Activated B cell treated with CpG ODN at 0.5 μM for 24 hours (primary cell): ENCODE measurements at regions not wholly inside any gene's neighbourhood (a gene's known extent, or its start where the extent isn't known, plus 50 kb on each side); places are given as distances from the start of the nearest gene placed in this dataset.

ENCODE experiments used
- ATAC-seq: fragments of 200-7000 bp; cut with Tn5 transposase; one replicate; pipeline ENCODE4 v1.10.0; 2021; ENCODE audit warnings: low read depth, mild to moderate bottlenecking, moderate library complexity
- CTCF ChIA-PET: fragments of 350-600 bp; sonication (Branson Sonifier 250); formaldehyde crosslinking; loops from one replicate; lab custom pipeline; 2021; ENCODE audit warnings: antibody characterized with exemption; lab: Charles Lee
- POLR2A ChIA-PET: fragments of 350-600 bp; sonication (Branson Sonifier 250); formaldehyde crosslinking; loops from one replicate; lab custom pipeline; 2021; ENCODE audit warnings: antibody characterized with exemption; lab: Charles Lee
- DNase-seq: peaks from one replicate; pipeline ENCODE4 v3.0.0; 2022
- H3K27ac Mint-ChIP-seq: one replicate; pipeline ENCODE4 v1.8.0; 2020; ENCODE audit warnings: mixed read lengths
- H3K27me3 Mint-ChIP-seq: one replicate; pipeline ENCODE4 v1.8.0; 2021; ENCODE audit warnings: mixed read lengths
- H3K36me3 Mint-ChIP-seq: one replicate; pipeline ENCODE4 v1.8.0; 2021; ENCODE audit warnings: low read depth, mixed read lengths
- H3K4me1 Mint-ChIP-seq: one replicate; pipeline ENCODE4 v1.8.0; 2021; ENCODE audit warnings: mixed read lengths
- H3K4me3 Mint-ChIP-seq: one replicate; pipeline ENCODE4 v1.8.0; 2020; ENCODE audit warnings: mild to moderate bottlenecking, mixed read lengths
- H3K9me3 Mint-ChIP-seq: one replicate; pipeline ENCODE4 v1.8.0; 2020; ENCODE audit warnings: mixed read lengths
- CTCF ChIP-seq: fragments of 200-600 bp; IDR thresholded peaks from one replicate; pipeline ENCODE4 v1.8.0; 2022; ENCODE audit warnings: antibody characterized with exemption, mild to moderate bottlenecking
- intact Hi-C: fragments of 100-400 bp; cut with micrococcal nuclease; formaldehyde crosslinking; loops from one replicate; pipeline ENCODE4 v1.15.1; 2024

- ATAC-seq: no peak
- POLR2A ChIA-PET: no interaction called here
- intact Hi-C loops: no loop called here
- no peak overlapping the region for H3K27ac Mint-ChIP-seq
- CTCF ChIA-PET: no interaction called here
- no peaks in the 10 kb centered on the region for H3K9me3 Mint-ChIP-seq
- H3K36me3 Mint-ChIP-seq: no peaks in the 10 kb centered on the region
- no peaks in the 10 kb centered on the region for H3K27me3 Mint-ChIP-seq
- DNase-seq: no peak
- no peak for TF ChIP-seq CTCF
- H3K4me1 Mint-ChIP-seq: peaks cover 25% of the 10 kb centered on the region
- H3K4me3 Mint-ChIP-seq: no peak overlapping the region
Observed at GRCh38 chr18:72086421-72086820, 457.7 kb downstream of the CBLN2 start.

GRCh38 chr18:72075040-72075439 lies 469.1 kb downstream of the CBLN2 start:
- ATAC-seq (no peak), DNase-seq (no peak)
- ChIA-PET CTCF (no interaction called here), POLR2A (no interaction called here)
- intact Hi-C loops: no loop called here
- no peak for TF ChIP-seq CTCF
- H3K36me3 Mint-ChIP-seq: no peaks in the 10 kb centered on the region
- H3K27me3 Mint-ChIP-seq: no peaks in the 10 kb centered on the region
- H3K27ac Mint-ChIP-seq: no peak overlapping the region
- no peaks in the 10 kb centered on the region for H3K9me3 Mint-ChIP-seq
- H3K4me3 Mint-ChIP-seq: no peak overlapping the region
- H3K4me1 Mint-ChIP-seq: no peaks in the 10 kb centered on the region

- DNase-seq (no peak), ATAC-seq (no peak)
- intact Hi-C loops: no loop called here
- no peak overlapping the region for H3K27ac Mint-ChIP-seq
- POLR2A ChIA-PET: no interaction called here
- no peak overlapping the region for H3K4me3 Mint-ChIP-seq
- no peaks in the 10 kb centered on the region for H3K27me3 Mint-ChIP-seq
- H3K9me3 Mint-ChIP-seq: no peaks in the 10 kb centered on the region
- TF ChIP-seq CTCF: no peak
- CTCF ChIA-PET: no interaction called here
- H3K36me3 Mint-ChIP-seq: no peaks in the 10 kb centered on the region
- no peaks in the 10 kb centered on the region for H3K4me1 Mint-ChIP-seq
Observed at GRCh38 chr18:72063001-72063400, 481.1 kb downstream of the CBLN2 start.

- no peak for DNase-seq
- Mint-ChIP-seq H3K27me3 (no peaks in the 10 kb centered on the region), H3K36me3 (no peaks in the 10 kb centered on the region), H3K9me3 (no peaks in the 10 kb centered on the region), H3K27ac (no peak overlapping the region), H3K4me3 (no peak overlapping the region), H3K4me1 (no peaks in the 10 kb centered on the region)
- no peak for ATAC-seq
- no peak for TF ChIP-seq CTCF
- CTCF ChIA-PET: no interaction called here
- intact Hi-C loops: no loop called here
- POLR2A ChIA-PET: no interaction called here
Observed at GRCh38 chr18:72058851-72059250, 485.3 kb downstream of the CBLN2 start.

- H3K9me3 Mint-ChIP-seq: no peaks in the 10 kb centered on the region
- no peaks in the 10 kb centered on the region for H3K4me1 Mint-ChIP-seq
- DNase-seq (no peak), ATAC-seq (no peak)
- CTCF ChIA-PET: no interaction called here
- H3K27me3 Mint-ChIP-seq: no peaks in the 10 kb centered on the region
- no peak overlapping the region for H3K4me3 Mint-ChIP-seq
- intact Hi-C loops: no loop called here
- H3K27ac Mint-ChIP-seq: no peak overlapping the region
- H3K36me3 Mint-ChIP-seq: no peaks in the 10 kb centered on the region
- POLR2A ChIA-PET: no interaction called here
- no peak for TF ChIP-seq CTCF
Observed at GRCh38 chr18:72056171-72056570, 488.0 kb downstream of the CBLN2 start.
